ENCODE measurements at regions not wholly inside any gene's neighbourhood (a gene's known extent, or its start where the extent isn't known, plus 50 kb on each side); places are given as distances from the start of the nearest gene placed in this dataset.

- Histone ChIP-seq H3K27ac (no peak overlapping the region), H3K36me3 (ENCODE audit: insufficient read depth in 1 of 2, low read depth in 1 of 2) (no peaks in the 10 kb centered on the region), H3K4me1 (no peaks in the 10 kb centered on the region), H3K9me3 (no peaks in the 10 kb centered on the region), H3K4me3 (no peak overlapping the region), H3K27me3 (ENCODE audit: insufficient read depth in 3 of 3, low read length in 2 of 3) (no peaks in the 10 kb centered on the region)
- DNase-seq (no peak), ATAC-seq (no peak)
- TF ChIP-seq CTCF (IDR thresholded peaks at IDR 0.05) = no peak
- intact Hi-C loops (cut with DNase I) = no loop called here
- WGBS, 3 donors = 85 to 94% (median 90%) methylated on average over 2 of the region's 2 CpGs
Observed at GRCh38 chr2:51149725-51150124, 117.8 kb upstream of the NRXN1 start.

DNA sequence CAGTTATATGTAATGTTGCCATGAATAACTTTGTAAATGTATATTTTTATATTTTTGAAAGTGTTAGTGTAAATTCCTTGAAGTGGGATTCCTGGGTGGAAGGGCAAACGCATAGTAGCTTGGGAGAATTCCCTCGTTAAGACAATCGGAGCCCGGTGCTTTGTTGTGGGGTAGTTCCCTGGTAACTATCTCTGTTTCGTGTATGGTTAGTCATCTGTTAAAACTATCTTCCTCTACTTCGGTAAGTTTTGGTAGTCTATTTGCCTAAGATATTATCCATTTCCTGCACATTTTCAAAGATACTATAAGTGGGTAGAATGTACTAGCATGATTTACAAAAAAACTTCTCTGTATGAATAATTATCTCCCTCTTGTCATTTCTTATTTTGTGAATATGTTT lies 113.8 kb upstream of the NRXN1 start:
- H3K27ac ChIP-seq = no peak overlapping the region
- no peaks in the 10 kb centered on the region for H3K9me3 ChIP-seq
- DNase-seq (no peak), ATAC-seq (no peak)
- no peak for TF ChIP-seq CTCF (IDR thresholded peaks at IDR 0.05)
- 85 to 87% (median 86%) methylated on average over 6 of the region's 6 CpGs for WGBS, 3 donors
- intact Hi-C loops (cut with DNase I) = no loop called here
- H3K4me3 ChIP-seq = no peak overlapping the region
- H3K36me3 ChIP-seq (ENCODE audit: insufficient read depth in 1 of 2, low read depth in 1 of 2) = no peaks in the 10 kb centered on the region
- no peaks in the 10 kb centered on the region for H3K27me3 ChIP-seq (ENCODE audit: insufficient read depth in 3 of 3, low read length in 2 of 3)
- no peaks in the 10 kb centered on the region for H3K4me1 ChIP-seq

GRCh38 chr2:51120754-51121280 lies 88.9 kb upstream of the NRXN1 start:
- Histone ChIP-seq H3K4me3 (no peak overlapping the region), H3K36me3 (ENCODE audit: insufficient read depth in 1 of 2, low read depth in 1 of 2) (no peaks in the 10 kb centered on the region), H3K27me3 (ENCODE audit: insufficient read depth in 3 of 3, low read length in 2 of 3) (no peaks in the 10 kb centered on the region), H3K9me3 (no peaks in the 10 kb centered on the region), H3K4me1 (no peaks in the 10 kb centered on the region), H3K27ac (no peak overlapping the region)
- no peak for ATAC-seq
- WGBS, 3 donors = 81 to 84% (median 82%) methylated on average over 3 of the region's 3 CpGs
- intact Hi-C loops (cut with DNase I) = no loop called here
- TF ChIP-seq CTCF (IDR thresholded peaks at IDR 0.05) = no peak
- DNase-seq = no peak

DNA sequence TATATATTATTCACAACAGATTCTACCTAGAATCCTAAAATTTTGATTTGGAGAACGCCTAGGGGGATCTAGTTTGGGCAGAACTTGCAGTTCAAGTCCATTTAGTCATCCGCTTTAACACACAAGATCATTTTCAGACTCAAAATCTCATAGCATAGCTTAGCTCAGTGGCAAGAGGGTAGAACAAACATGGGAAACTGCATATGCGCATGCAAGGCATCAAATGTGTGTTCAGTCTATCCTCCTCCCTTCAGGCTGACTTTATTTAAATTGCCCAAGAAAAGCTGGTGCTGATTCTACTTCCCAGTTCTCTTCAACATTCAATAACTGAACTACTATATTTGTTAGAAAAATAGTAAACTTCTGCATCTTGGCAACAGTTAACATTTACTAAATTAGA lies 79.6 kb upstream of the NRXN1 start:
- DNase-seq (no peak), ATAC-seq (no peak)
- H3K4me3 ChIP-seq = no peak overlapping the region
- H3K27ac ChIP-seq = no peak overlapping the region
- no peaks in the 10 kb centered on the region for H3K36me3 ChIP-seq (ENCODE audit: insufficient read depth in 1 of 2, low read depth in 1 of 2)
- TF ChIP-seq CTCF (IDR thresholded peaks at IDR 0.05) = no peak
- H3K9me3 ChIP-seq = no peaks in the 10 kb centered on the region
- WGBS, 3 donors = 84 to 95% (median 93%) methylated on average over 3 of the region's 3 CpGs
- no peaks in the 10 kb centered on the region for H3K4me1 ChIP-seq
- intact Hi-C loops (cut with DNase I) = no loop called here
- H3K27me3 ChIP-seq (ENCODE audit: insufficient read depth in 3 of 3, low read length in 2 of 3) = no peaks in the 10 kb centered on the region

GRCh38 chr2:51108794-51109193 lies 76.9 kb upstream of the NRXN1 start:
- no peaks in the 10 kb centered on the region for H3K36me3 ChIP-seq (ENCODE audit: insufficient read depth in 1 of 2, low read depth in 1 of 2)
- no peak for DNase-seq
- intact Hi-C loops (cut with DNase I) = no loop called here
- H3K4me1 ChIP-seq = no peaks in the 10 kb centered on the region
- no peak for TF ChIP-seq CTCF (IDR thresholded peaks at IDR 0.05)
- no peak overlapping the region for H3K4me3 ChIP-seq
- no peaks in the 10 kb centered on the region for H3K27me3 ChIP-seq (ENCODE audit: insufficient read depth in 3 of 3, low read length in 2 of 3)
- H3K9me3 ChIP-seq = no peaks in the 10 kb centered on the region
- WGBS, 3 donors = 92 to 100% (median 98%) methylated on average over 1 of the region's 1 CpG
- H3K27ac ChIP-seq = no peak overlapping the region
- no peak for ATAC-seq

Data from psoas muscle (tissue), 7 donors.